NCI-H2107 (cell line): ENCODE measurements at regions not wholly inside any gene's neighbourhood (a gene's known extent, or its start where the extent isn't known, plus 50 kb on each side); places are given as distances from the start of the nearest gene placed in this dataset.
"Not testable (repeated sequence)": the region's sequence is repeated elsewhere in the genome, so short reads cannot be mapped to it uniquely, and the experiment has no call there.

Source experiments
- DNase-seq: peaks from one replicate; lab custom pipeline; 2025; lab: John Stamatoyannopoulos, UW

GRCh38 chr11:122022646-122023045, 93.4 kb downstream of the BLID start:
- no peak for DNase-seq

DNA sequence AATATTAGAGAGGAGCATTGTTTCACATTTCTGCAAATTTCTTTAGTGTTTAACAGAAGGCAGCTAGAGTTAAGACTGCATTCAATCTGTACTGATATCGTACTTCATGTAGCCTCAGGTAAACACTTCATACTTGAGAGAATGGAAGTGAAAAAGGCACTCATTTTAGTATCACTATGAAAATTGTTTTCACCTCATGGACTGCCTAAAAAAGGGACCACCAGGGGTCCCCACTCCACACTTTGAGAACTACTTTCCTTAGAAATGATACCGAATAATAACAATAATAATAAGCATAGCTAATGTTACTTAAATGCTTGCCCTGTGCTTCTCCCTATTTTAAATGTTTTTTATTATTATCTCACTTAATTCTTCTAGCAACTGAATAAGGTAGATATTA, 95.1 kb downstream of the BLID start:
- DNase-seq, result no peak

DNA sequence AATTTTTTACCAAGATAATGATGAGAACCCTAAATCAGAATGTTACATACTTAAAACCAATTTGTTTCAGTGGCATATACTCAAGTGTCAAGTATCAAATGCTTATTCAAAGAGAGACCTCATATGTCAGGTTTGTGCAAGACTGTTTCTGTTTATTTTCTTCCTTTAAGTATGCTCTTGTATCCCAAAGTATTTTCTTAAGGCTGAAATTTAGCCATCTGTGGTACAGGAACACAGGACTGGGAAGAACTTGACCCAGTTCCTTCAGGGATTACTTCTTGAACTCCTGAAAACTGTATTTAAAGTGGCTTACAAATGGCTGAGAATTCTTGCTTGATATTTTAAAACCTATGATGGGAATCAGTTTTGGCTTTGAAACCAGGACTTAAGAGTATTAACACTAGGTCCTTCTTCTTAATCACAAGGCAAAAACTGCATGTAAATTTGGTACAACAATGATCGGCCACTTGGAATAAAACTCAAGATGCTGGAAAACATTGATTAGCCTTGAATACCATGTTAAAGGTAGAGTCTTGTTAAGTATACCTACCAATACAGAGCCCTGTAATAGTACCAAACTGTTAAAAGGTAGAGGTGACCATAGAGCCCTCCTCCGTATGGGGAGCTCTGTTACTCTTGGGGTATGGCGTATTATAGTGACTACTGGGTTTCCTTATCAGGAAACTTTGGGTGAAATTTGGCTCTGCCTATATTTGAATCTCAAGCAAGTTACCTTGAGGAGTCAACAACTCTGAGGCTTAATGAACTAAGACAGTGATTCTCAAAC, 95.9 kb downstream of the BLID start:
- no peak for DNase-seq

DNA sequence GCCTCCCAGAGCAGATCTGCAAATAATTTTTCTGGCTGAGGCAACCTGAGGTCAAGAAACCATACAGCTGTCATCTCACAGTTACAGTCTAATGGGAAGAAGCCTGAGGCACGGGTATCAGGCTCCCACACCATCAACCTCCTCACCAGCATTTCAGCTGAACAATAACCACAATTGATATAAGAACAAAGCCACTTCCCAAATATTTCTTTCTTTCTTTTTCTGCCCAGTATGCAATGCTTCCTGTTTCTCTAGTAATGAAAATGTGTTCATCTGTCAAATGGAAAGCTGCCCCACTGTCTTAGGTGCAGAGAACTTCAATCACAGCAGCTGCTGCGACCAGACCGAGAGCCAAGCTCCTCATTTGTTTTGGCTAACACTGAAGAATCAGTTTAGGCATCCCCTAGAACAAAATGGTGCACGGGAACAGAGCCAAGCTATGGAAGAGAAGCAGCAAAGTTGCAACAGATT, 108.4 kb downstream of the BLID start:
- no peak for DNase-seq

- no peak for DNase-seq
These were observed 111.6 kb downstream of the BLID start for GRCh38 chr11:122004446-122004845.

DNA sequence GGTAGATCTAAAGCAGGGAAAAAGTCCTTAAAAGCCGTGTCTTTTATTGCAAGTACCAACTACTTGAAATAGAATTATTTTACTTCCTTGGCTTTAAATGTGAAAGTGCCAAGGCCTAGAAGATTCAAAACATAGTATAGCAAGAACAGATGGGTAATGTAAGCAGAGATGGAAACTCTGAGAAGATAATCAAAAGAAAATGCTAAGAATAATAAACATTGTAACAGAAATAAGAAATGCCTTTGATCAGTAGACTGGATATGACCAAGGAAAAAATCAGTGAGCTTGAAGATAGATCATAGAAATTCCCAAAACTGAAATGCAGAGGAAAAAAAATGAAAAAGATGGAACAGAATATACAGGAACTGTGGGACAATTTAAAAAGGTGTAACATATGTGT, 113.1 kb downstream of the BLID start:
- no peak for DNase-seq

GRCh38 chr11:122002047-122002446, 114.0 kb downstream of the BLID start:
- no peak for DNase-seq

DNA sequence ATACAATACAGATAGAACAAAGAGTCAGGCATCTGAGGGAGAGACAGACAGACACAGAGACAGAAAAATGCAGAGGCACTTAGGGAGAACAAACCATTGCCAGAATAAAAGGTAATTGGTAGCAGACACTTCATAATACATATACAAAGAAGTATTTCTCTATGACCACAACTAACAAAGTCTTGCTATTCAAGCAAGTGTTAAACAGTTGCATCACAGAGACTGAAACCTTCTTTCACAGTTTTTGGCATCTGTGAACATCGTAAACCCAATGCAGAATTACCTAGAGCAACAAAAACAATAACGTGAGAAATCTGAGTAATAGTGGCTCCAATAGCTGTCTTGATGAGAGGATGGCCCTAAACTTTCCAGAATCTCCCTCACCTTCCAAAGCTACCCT, 116.4 kb downstream of the BLID start:
- DNase-seq, result no peak

- DNase-seq, result no peak
These were observed 119.4 kb downstream of the BLID start for GRCh38 chr11:121996574-121996973.

DNA sequence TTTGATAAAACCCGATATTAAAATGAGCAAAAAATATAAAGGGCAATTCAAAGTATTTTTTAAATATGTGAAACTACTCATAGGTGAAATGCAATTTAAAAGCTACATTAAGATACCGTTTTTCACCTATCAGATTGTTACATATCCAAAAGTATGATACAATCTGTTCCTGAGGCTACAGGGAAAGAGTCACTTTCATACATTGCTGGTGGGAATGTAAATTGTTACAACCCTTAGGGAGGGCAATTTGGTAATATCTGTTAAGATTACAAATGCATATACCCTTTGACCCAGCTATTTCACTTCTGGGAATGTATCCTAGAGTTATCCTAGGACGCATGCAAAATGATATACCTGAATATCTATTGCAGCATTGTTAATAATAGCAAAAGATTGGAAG, 132.1 kb downstream of the BLID start:
- DNase-seq, result no peak

GRCh38 chr11:121977914-121978313, 138.1 kb downstream of the BLID start:
- not testable (repeated sequence) for DNase-seq

- no peak for DNase-seq
These were observed 147.4 kb downstream of the BLID start for GRCh38 chr11:121968638-121969037.

DNA sequence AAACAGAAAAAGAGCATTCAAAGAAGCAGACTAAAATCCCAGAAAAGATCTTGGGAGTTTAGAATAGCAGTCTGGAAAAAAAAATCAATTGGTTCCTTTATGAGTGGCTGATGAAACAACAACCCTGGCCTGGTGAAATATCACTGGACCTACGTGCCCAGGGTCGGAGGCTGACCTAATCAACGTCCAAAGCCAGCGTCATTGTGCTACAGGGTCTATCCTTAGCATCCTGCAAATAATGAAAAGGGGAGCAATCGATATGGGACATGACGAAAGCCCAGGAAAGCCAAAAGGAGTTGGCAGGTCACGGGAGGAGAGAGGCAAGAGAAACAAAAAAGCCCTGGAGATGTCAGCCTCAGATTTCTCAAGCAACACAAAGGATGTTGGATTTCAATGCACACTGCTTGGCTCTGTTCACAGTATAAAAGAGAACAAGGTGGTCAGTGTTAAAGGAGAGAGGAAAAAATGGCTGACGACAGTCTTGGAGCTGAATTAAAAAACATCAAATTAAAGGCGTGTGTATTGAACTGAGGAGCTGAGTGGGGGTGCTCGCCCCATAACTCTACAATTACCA, 148.8 kb downstream of the BLID start:
- DNase-seq, result no peak

DNA sequence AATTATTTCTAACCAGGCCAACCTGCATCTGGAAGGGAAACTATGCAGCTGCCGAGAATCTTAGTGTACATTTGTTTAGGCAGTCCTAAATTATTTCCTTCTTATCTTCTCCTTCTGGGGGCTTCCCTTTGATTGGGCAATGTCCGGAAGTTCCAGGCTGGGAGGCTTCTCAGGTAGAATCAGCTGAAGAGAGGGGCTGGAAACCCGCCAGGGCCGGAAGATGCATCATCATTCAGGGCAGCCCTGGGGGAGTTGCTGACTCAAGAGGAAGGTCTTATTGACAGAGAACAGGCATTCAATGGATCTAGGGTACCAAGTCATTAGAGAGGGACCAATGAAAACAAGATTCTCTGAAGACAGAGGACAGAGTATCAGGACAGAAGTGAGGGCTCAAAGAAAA, 150.7 kb downstream of the BLID start:
- no peak for DNase-seq

DNA sequence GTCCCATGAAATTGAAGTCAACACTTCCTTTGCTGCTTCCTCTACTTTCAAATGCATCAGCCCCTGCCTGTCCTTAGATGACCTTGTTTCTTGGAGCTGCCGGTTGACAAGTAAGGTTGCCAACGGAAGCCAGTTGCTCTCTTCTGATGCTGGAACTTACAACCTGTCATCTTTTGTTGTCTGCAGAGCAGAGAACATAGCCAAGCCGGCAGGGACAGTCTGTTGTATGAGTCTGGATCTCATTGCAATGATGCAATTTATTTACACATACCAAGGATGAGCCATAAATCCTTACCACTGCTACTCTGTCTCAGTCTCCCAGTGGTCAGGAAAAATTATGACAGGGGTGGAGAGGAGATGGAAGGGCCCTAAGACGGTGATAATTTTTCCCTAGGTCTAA, 151.4 kb downstream of the BLID start:
- no peak for DNase-seq

DNA sequence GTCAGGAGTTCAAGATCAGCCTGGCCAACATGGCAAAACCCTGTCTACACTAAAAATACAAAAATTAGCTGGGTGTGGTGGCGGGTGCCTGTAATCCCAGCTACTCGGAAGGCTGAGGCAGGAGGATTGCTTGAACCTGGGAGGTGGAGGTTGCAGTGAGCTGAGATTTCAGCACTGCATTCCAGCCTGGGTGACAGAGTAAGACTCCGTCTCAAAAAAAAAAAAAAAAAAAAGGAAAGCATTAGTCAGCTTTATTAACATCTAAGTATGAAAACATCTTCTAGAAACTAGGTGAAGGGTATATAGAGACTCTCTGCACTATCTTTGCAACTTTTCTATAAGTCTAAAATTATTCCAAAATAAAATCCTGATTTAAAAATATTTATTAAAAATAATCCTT, 152.2 kb downstream of the BLID start:
- DNase-seq, result not testable (repeated sequence)

GRCh38 chr11:121961321-121961801, 154.7 kb downstream of the BLID start:
- no peak for DNase-seq

DNA sequence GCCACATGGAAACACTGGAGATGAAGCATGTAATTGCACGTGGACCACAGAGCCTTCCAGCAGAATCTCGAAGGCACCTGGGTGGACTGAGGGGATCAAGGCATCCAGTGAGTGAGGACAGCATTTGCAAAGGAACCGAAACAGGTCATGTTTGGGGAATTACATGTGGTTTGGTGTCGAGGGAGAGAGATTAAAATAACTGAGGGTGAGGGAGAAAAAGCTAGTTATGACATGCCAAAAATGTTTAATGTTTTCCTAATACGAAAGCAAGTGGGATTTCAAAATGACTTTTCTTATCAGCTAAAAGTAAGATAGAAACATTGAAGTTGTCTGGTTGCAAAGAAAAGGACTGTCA, 157.1 kb downstream of the BLID start:
- DNase-seq, result no peak

DNA sequence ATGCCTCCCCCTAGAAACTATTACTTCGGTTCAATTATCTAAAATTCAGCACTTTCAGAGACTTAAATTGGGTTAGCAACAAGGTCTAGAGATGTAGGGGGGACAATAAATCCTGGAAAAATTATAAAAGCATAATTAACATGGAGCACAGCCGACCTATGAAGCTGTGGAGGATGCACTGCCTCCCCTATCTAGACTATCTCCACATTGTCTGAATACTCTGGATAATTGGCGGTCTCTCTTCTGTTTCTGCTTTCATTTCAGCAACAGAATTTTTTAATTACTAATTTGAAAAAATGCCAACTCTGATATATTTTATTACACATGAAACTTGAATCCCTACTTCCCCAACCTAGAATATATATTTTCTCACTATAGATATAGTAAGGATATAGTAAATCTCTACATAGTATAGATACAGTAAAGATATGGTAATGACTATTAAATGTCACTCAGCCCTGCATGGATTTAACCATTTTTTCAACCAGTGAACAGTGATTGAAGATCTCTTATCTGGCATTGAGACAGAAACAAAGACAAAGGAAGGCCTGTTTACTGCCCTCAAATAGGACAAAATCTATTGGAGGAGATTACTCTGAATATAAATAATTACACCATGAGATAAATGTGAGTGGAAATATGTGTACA, 157.6 kb downstream of the BLID start:
- no peak for DNase-seq

- no peak for DNase-seq
These were observed 162.9 kb downstream of the BLID start for GRCh38 chr11:121953122-121953521.

- DNase-seq, result no peak
These were observed 165.9 kb downstream of the BLID start for GRCh38 chr11:121950160-121950559.

- no peak for DNase-seq
These were observed 169.5 kb downstream of the BLID start for GRCh38 chr11:121946514-121946913.

DNA sequence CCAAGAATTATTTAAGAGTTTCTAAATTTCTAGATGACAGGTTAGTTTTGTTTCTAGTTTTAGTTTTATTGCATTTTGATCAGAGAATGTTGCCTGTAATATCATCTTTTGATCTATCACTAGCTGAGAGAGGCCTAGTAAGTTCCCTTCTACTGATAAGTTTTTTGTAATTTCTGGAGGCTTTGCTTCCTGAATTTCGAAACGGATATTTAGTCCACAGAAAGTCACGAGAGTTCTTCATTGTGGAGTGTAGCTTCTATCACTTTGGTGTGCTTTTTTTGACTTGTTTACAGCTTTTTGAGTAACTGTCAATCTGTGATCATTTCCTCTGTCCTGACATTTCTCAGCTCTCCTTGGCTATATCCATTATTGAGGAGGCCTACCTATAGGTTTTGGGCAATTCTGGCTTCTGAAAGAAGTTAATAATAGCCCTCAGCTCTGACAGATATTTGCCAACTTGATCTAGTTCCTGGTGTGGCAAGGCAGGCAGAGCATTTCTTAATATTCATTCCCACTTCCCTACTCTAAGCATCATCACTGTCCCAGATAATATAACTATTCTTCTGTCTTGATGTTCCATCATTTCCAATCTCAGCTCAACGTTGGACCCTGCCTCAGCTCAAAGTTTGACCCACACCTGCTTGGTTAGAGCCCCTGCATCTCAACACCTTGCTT, 171.3 kb downstream of the BLID start:
- DNase-seq, result no peak
